ENCODE measurements at regions not wholly inside any gene's neighbourhood (a gene's known extent, or its start where the extent isn't known, plus 50 kb on each side); places are given as distances from the start of the nearest gene placed in this dataset.

DNA sequence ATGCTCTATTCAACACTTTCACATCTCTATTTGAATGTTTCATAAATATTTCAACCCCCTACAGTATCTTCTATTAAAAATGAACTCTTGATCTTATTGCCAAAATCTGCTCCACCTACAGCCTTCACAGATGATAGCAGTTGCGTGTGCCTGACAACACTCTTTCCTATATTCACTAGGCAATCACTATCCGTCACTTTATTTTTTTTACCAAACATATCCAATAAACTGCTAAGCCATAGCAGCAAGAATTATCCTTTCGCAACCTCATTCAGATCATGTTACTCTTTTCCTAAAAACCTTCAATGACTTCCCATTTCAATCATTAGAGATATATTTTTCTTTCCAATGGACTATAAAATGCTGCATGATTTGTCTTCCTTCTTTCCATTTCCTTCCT is 629.8 kb upstream of the PCDH9 start:
- DNase-seq = no peak

DNA sequence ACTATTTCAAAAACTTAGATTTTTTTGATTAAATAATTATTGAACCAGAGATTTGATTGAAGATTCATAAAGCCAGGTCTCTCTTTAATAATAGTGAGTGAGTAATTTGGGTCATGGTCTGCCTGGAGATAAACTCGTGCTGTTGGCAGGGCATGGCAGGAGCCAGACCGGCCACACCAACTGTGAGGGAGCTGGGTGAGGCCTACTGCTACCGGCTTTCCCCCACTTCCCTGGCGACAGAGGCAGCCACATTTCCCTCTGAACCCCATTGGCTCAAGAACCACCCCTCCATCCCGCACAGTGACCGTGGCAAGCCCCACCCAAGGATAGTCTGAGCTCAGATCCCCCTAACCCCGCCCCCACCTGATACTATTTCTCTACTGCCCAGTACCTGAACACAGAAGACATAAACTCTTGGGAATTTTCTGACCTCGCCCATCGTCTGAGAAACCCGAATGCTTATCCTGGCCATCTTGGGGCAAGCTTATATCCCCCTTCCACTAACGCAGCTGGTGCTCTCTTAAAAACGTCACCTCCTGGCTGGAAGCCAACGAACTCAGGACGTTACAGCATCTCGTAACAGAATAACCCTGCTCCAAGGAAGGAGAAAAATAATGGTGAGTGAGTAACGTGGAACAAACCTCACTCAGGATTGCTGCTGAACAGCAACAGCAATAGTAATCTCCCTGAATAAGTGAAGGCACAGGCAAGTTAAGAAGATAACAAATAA is 627.6 kb upstream of the PCDH9 start:
- DNase-seq = no peak

DNA sequence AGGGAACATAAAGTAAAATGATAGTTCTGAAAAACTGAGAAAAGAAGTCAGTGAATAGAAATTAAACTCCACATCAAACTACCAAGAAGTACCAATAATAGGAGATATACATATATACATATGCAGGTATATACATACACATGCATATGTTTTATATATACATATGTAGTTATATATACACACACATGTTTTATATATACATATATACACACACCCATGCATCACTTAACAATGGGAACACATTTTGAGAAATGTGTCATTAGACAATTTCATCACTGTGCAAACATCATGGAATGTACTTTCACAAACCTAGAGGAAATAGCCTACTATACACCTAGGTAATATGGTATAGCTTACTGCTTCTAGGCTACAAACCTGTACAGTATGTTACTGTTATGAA is 626.8 kb upstream of the PCDH9 start:
- no peak for DNase-seq

- no peak for DNase-seq
Measured at GRCh38 chr13:67855741-67856238, 625.7 kb upstream of the PCDH9 start.

DNA sequence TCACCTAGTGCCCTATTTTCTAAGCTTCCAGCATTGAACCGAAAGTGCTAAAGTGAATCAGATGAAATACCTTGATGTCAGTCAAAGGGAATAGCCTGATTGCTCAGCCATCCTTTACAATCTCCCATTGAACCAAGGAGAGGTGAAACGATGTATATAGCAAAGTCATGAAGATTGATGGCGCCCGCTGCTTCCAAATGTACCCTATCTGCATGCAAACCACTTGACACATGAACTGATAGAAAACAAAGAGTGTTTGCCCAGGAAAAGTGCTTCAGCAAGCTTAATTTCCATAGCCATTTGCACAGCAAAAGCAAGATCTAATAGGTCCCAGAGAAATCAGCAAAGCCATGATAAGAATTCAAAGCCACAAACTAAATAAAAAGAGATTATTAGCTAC is 624.9 kb upstream of the PCDH9 start:
- no peak for DNase-seq

DNA sequence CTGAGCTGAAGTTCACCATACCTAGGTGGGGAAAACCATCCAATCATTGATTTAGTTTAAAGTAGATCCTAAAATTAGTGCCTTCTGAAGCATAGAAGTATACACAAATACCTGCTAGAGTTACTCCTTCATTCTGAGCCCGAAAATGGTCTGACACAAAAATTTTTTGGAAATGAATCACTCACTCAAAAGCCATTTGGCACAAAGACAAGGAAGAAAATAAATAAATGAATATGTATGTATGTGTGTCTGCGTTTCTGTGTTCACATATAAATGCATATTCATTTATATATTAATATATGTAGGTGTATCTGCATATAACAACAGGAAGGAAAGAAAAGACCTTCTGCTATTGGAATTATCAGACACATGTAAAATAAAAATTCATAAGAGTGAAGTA is 614.4 kb upstream of the PCDH9 start:
- DNase-seq = no peak

DNA sequence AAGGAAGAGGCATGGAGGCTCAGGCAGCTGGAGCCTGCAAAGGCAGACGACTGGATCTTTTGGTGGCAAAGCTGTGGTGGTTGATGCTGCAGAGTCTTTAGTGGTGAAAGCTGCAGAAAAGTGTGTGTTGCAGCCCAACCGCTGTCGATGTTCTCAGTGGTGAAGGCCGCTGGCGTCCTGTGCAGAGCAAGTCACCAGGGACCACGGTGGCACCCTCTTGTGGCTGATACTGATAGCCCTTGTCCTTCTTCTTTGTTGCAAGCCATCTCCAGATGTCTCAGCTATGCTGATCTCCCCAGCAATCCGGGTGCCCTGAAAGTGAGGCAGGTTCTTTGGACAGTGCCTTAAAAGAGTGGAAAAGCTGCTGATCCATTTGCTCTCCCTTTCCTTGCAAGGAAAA is 610.9 kb upstream of the PCDH9 start:
- DNase-seq = no peak

- no peak for DNase-seq
Measured at GRCh38 chr13:67833564-67833963, 603.4 kb upstream of the PCDH9 start.

GRCh38 chr13:67829641-67830040 is 599.5 kb upstream of the PCDH9 start:
- DNase-seq = no peak

GRCh38 chr13:67827992-67828391 is 597.9 kb upstream of the PCDH9 start:
- no peak for DNase-seq

- no peak for DNase-seq
Measured at GRCh38 chr13:67821606-67822005, 591.5 kb upstream of the PCDH9 start.

DNA sequence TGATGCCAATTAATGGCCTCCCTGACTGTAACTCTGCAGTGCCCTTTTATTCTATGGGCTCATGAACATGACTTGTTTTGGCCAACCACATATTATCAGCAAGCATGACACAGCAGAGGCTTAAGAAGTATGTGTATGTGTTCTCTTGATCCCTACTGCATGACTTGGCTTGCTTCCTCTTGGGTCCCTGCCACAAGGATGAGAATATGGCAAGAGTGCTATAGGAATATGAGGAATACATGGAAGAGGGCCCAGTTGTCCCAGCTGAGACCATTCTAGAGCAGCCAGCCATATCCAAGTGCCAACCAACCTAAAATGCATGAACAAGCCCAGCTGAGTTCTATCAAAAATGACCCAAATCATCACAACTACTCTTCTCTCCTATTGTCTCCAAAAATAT is 576.7 kb upstream of the PCDH9 start:
- no peak for DNase-seq

DNA sequence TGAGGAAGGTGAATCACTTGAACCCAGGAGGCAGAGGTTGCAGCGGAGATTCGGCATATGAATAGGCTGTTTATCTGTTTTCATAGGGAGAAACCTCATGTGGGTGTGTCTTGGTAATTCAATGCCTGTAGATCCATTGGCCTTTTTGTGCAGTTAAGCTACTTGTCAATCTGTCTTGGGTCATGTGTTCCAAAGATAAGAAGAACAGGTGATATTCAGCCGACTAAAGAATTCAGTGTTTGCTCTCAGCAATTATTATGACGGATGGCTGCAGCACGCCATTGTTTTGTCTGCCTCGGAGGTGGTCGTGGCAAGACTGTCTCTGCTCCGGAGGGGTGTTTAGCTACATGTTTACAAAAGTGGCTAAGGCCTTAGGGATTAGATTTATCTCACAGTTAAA is 573.0 kb upstream of the PCDH9 start:
- peak; percentile 14 for DNase-seq

DNA sequence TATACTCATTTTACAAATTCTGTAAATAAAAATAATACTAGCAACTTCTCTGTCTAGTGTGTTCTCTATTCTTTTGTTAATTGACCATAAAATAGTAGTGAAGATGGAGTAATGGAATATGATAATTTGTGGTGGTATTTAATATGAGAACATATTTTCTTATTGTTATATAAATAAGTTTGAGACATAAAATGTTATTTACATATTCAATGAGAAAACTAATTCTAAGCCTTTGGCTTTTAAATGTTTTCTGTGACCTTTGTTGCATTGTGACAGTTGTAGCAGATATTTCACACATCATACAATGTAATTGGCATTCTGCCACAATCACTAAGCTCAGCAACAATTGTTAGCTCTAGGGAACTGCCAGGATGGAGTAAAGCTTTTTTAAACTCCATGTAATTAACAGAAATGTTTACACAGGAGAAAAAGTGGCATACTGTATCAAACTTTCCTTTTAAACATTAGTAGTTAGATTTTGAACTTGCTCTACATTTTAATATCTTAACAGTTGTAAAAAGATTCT is 562.1 kb upstream of the PCDH9 start:
- DNase-seq = peak; percentile 81

DNA sequence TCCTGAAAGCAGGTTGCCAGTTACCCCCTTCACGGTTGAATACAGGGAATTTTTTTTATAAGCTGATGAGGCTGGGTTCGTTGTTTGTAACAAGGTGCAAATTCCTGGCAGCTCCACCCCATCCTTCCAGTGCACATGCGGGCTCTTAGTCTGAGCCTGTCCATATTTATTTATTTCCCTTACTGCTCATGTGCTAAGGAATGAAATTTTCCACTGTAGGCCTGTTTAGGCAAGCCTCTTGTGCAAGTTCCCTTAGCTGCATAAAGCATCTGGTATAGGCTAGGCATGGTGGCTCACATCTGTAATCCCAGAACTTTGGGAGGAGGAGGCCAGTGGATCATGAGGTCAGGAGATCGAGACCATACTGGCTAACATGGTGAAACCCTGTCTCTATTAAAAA is 560.9 kb upstream of the PCDH9 start:
- DNase-seq = no peak

- no peak for DNase-seq
Measured at GRCh38 chr13:67776151-67776550, 546.0 kb upstream of the PCDH9 start.

DNA sequence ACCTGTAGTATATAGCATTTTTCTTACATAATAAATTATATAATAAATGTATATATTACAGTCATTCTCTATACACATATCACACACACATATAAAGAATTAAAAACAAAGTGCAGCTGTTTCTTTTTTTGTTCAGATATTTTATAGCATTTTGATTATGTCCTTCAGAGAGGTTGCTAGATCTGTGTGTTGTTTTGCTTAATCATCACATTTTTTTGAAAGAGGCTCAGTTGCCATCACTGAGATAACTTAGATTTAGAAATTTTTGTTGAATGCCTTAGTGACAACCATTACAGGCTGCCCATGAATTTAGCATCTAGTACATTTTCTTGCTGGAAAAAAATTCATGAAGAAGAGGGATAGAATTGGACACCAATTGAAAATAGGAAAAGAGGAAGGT is 545.2 kb upstream of the PCDH9 start:
- DNase-seq = no peak

GRCh38 chr13:67772807-67773453 is 542.8 kb upstream of the PCDH9 start:
- no peak for DNase-seq

GRCh38 chr13:67771106-67771505 is 541.0 kb upstream of the PCDH9 start:
- no peak for DNase-seq

DNA sequence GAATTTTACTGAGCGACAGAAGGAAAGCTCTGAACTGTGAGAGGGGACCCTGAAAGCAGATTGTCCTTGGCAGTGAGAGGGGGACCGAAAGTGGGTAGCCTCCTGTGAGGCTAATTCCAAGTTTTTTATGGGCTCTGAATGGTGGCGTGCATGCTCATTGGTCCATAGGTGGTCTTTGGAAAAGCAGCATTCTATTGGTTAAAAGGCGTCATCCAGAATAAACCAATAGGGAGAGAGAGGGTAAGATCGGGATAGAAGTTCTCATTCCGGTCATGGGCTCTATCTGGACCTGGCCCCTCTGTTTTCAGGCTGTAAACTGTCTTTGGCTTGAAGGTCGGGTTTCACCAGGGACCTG is 539.8 kb upstream of the PCDH9 start:
- no peak for DNase-seq

- no peak for DNase-seq
Measured at GRCh38 chr13:67769063-67769986, 539.2 kb upstream of the PCDH9 start.

DNA sequence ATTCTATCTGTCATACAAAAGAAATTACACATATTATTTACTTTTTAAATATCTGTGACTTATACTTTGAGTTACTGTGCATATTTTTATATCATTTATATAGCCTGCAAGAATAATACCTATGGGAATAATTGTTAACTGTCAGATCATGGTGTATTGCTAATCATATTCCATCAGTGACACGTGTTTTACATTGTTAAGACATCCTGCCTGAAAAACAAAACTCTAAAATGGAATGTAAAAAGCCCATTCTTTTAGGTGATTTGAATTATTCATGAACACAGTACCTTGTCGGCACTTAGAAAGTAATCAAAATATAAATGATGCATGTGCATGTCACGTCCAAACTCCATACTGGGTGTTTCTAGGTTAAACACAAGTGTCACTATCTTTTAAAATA is 533.8 kb upstream of the PCDH9 start:
- DNase-seq = no peak

DNA sequence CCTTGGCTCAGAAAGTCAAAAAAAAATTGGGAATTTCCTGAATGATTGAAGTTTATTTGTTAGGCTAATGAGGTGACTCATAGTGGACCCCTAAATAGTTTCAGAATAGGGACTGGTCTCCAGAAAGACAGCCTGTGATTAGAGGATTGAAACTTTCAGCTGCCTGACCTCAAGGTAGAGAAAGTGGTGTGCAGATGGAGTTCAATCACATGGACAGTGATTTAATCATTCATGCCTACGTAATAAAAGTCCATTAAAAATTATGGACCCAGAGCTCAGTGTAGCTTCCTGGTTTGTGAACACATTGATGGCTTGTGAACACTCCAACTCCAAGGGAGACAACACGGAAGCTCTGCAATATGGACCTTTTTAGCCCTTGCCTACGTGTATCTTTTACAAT is 533.2 kb upstream of the PCDH9 start:
- no peak for DNase-seq

DNA sequence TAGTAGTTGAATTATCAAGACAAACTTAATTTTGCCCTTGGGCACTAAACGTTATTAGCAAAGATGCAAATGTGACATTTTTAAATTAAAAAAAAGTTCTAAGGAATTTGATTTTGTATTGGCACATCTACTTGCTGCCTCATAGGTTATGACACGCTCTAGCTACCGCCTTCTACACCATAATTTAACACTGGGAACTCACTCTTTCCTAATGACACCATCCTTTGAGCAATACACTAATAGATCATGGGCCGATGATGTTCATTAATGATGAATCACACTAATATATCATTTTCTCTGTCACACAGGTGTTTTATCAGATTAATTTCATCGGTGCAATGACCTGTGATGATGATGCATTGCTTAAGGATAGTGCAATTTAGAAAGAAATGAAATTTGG is 528.8 kb upstream of the PCDH9 start:
- DNase-seq = no peak

Measured in NCI-H345 (cell line).